Right lung (tissue), 2 donors: ENCODE measurements at regions not wholly inside any gene's neighbourhood (a gene's known extent, or its start where the extent isn't known, plus 50 kb on each side); places are given as distances from the start of the nearest gene placed in this dataset.

Experiments
- DNase-seq, 2 donors: peaks; one replicate each; pipeline ENCODE4 v3.0.0-alpha.2; 2013

DNA sequence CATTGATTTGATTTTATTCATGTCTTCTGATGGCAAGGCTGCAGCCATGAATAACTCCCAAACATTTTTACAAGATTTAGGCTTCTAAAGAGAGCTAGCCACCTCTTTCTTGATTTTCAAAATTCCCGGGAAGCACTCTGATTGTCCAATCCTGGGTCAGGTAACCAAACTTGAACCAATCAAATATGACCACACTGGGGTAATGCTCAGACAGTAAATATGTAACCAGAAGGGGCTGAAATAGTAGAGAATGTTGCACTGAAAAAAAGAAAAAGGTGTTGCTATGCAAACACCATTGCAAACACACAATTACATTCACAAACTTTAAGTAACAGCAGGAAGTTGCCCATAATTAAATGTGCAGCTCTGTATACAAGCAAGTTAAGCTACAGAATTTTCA lies 112.9 kb upstream of the IQCM start:
- no peak for DNase-seq

DNA sequence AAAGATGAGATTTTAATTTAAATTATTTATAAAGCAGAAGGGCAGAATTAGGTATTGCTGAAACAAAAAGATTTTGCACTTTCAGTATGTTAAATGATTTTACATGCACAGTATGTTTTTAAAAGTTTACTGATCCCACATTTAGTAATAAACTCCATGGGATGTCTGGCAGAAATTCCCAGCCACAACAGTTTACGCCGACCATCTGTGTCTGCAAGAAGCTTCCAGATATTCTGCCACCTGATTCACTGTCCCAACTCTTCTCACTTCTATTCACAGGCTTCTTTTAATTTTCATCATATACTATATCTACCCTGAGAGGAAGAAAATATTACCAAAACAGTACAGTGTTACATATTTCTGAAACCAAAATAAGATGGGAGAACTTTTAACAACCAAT lies 115.8 kb upstream of the IQCM start:
- DNase-seq, result no peak

DNA sequence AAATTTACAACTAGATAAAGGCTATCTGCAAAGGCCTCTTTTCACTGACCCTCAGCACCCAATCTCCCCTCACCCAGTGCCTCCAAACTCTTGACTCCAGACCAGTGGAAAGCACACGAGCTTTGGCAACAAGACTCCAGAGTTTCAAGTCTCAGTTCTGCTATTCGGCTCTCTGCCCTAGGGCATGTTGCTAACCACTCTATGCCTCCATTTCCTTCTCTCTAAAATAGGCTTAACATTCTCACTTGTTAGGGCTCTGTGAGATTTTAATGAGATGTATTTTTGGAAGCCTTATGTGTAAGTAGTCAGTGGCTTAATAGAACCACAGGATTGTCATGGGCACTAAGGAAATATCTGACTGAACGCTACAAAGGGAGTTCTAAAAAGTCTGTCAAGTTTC lies 116.5 kb upstream of the IQCM start:
- no peak for DNase-seq

- DNase-seq, result no peak
These were observed 117.5 kb upstream of the IQCM start for GRCh38 chr4:149933120-149933519.

GRCh38 chr4:149933883-149934282 lies 118.2 kb upstream of the IQCM start:
- no peak for DNase-seq

GRCh38 chr4:149949381-149949780 lies 128.9 kb upstream of the DCLK2 start:
- no peak for DNase-seq

- no peak for DNase-seq
These were observed 126.9 kb upstream of the DCLK2 start for GRCh38 chr4:149951152-149951900.

- DNase-seq, result no peak
These were observed 126.1 kb upstream of the DCLK2 start for GRCh38 chr4:149952101-149952500.

DNA sequence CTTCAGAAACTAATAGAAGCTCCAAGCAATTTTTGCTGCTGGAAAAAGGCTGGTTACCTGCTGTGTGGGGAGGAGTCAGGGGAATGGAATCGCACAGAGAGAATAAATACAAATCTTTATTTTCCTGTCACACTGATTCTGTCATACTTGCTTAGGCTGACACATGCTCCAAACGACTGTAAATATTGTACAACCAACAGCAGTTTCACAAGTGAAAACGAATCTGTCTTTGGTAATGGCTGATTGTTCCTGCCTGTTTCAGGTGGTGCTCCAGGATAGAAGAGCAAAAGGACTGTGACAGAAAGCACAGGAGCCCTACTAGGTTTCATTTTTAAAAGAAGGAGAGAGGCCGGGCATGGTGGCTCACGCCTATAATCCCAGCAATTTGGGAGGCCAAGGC lies 125.5 kb upstream of the DCLK2 start:
- no peak for DNase-seq

GRCh38 chr4:149955780-149956390 lies 122.4 kb upstream of the DCLK2 start:
- DNase-seq, result no peak

- no peak for DNase-seq
These were observed 121.6 kb upstream of the DCLK2 start for GRCh38 chr4:149956678-149957077.

- DNase-seq, result no peak
These were observed 116.2 kb upstream of the DCLK2 start for GRCh38 chr4:149961876-149962597.

GRCh38 chr4:149964001-149964796 lies 114.0 kb upstream of the DCLK2 start:
- no peak for DNase-seq

DNA sequence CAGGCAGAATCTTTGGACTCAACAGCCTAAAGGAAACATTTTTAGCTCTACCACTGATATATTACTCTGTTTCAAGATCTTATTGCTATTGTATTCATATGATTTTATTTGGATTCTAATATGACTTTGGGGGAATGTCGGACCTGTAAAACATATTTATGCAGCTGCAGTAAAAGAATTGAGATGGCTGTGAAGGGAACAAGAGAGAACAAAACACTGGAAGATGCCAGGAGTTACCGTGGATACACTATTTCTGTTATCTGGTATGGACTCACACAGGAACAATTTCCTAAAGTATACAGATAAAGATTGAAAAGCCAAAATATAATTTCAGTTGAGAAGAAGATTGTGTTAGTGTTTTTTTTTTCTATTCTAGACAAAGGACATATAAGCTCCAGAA lies 113.0 kb upstream of the DCLK2 start:
- DNase-seq, result no peak

- DNase-seq, result no peak
These were observed 105.8 kb upstream of the DCLK2 start for GRCh38 chr4:149972407-149972806.

DNA sequence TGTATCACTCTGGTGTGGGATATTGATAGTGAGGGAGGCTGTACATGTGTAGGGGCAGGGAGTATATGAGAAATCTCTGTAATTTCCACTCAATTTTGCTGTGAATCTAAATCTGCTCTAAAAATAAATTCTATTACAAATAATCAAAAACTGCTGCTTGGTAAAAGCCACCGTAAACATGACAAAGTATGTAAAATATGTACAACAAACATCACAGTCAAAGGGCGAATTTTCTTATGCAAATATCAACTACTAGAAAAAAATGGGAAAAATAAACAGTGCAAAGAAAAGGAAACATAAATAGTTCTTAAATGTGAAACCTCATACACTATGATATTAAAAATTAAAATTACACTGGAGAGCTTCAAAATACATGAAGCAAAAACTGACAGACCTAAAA lies 105.1 kb upstream of the DCLK2 start:
- no peak for DNase-seq

DNA sequence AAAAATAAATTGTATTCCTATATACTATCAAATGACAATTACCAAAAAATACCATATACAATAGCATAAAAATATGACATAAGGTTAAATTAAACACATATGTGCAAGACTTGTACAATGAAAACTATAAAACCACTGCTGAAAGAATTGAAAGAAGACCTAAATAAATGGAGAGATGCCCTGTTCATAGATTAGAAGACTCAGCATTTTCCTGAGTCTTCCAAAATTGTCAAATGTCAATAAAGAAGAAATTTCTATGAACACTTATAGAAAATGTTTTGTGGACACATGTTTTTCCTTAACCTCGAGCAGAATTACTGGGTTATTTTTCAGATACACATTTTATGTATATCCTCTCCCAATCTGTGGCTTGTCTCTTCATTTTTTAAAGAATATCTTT lies 103.1 kb upstream of the DCLK2 start:
- DNase-seq, result no peak

DNA sequence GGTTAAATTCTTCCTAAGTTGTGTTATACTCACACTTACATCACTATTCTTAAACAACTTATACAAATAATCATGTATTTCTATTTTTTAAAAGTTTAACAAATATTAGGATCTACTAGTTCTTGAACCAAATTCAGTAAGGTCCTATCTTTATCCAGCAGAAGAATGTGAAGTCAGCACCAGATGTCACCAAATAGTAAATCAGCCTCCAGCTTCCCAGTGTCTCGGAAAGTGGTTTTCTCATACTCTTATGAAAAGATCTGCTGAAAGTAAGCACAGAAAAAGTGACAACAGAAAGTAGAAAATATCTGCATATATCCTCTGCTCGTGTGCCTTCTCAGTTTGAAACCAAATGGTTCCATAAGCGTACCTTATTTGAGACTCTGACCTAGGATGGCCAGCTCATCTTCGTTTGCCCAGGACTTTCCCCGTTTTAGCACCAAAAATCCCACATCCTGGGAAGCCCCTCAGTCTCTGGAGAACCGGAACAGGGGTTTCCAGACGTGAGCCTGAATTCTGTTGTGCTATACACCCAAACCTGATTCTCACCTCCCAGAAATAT lies 98.0 kb upstream of the DCLK2 start:
- no peak for DNase-seq

- DNase-seq, result peak; percentile 23 to 40
These were observed 97.3 kb upstream of the DCLK2 start for GRCh38 chr4:149980941-149981340.

GRCh38 chr4:149983401-149983800 lies 94.8 kb upstream of the DCLK2 start:
- no peak for DNase-seq

DNA sequence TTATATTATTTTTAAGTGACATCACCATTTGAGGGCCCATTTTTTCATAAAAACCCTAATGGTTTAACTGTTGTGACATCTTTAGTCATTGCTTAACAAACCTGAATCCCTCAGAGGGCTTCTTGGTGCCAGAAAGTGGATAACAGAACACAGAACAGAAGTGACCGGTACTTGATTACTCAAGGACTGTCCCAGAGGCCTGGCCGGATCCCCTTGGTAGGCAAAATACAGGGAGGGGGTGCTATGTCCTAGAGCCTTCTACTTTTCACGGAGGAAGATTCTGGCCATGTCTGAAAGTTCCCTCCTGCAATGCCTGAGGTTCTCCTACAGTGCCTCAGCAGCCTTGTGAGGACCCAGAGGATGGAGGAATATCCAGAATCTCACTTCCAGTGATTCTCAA lies 94.3 kb upstream of the DCLK2 start:
- DNase-seq, result no peak

DNA sequence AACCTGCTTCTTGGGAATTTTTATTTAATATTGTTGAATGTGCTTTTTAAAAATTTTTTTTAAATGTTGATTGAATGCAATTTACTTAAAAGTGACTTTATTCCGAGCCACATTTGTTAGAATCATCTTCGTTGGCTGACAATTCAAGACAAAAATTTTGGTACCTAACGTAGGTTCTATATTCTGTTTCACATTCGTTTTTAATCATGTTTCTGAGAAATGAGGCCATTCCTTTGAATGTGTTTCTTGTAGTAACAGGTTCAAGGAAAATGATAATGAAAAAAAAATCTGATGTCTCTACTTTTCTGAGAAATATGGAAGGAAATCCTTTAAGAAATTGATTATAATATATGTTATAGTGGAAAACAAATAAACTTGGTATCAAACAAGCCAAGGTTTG lies 92.3 kb upstream of the DCLK2 start:
- no peak for DNase-seq
